ENCODE measurements at regions not wholly inside any gene's neighbourhood (a gene's known extent, or its start where the extent isn't known, plus 50 kb on each side); places are given as distances from the start of the nearest gene placed in this dataset.
"Not testable (repeated sequence)": the region's sequence is repeated elsewhere in the genome, so short reads cannot be mapped to it uniquely, and the experiment has no call there.

- peak overlapping the region in 1 of 3 experiments; percentile 32 for H3K27ac Mint-ChIP-seq
- H3K4me1 Mint-ChIP-seq, result peaks cover 7% of the 10 kb centered on the region
- peaks cover 2% of the 10 kb centered on the region for H3K9me3 Mint-ChIP-seq
- TF ChIP-seq CTCF (IDR thresholded peaks at IDR 0.05; ENCODE audit: unreplicated experiment in 3 of 3), result no peak
- no peak overlapping the region for H3K4me3 Mint-ChIP-seq
- no peaks in the 10 kb centered on the region for H3K36me3 Mint-ChIP-seq (ENCODE audit: low read depth)
- peaks cover 9% of the 10 kb centered on the region for H3K27me3 Mint-ChIP-seq (ENCODE audit: low read depth)
Observed at GRCh38 chr15:58314593-58315216, 117.1 kb upstream of the LIPC start.

- no peaks in the 10 kb centered on the region for H3K27me3 Mint-ChIP-seq (ENCODE audit: low read depth)
- no peak overlapping the region for H3K27ac Mint-ChIP-seq
- no peaks in the 10 kb centered on the region for H3K36me3 Mint-ChIP-seq (ENCODE audit: low read depth)
- H3K4me1 Mint-ChIP-seq, result peaks cover 7% of the 10 kb centered on the region
- H3K9me3 Mint-ChIP-seq, result peaks cover 2% of the 10 kb centered on the region
- no peak for TF ChIP-seq CTCF (IDR thresholded peaks at IDR 0.05; ENCODE audit: unreplicated experiment in 3 of 3)
- H3K4me3 Mint-ChIP-seq, result no peak overlapping the region
Observed at GRCh38 chr15:58318517-58318916, 113.3 kb upstream of the LIPC start.

- no peak overlapping the region for H3K27ac Mint-ChIP-seq
- H3K4me3 Mint-ChIP-seq, result no peak overlapping the region
- H3K4me1 Mint-ChIP-seq, result peaks cover 7% of the 10 kb centered on the region
- peaks cover 6% of the 10 kb centered on the region for H3K9me3 Mint-ChIP-seq
- H3K36me3 Mint-ChIP-seq (ENCODE audit: low read depth), result no peaks in the 10 kb centered on the region
- TF ChIP-seq CTCF (IDR thresholded peaks at IDR 0.05; ENCODE audit: unreplicated experiment in 3 of 3), result no peak
- no peaks in the 10 kb centered on the region for H3K27me3 Mint-ChIP-seq (ENCODE audit: low read depth)
Observed at GRCh38 chr15:58321034-58321433, 110.8 kb upstream of the LIPC start.

- H3K9me3 Mint-ChIP-seq, result peaks cover 17% of the 10 kb centered on the region
- no peak for TF ChIP-seq CTCF (IDR thresholded peaks at IDR 0.05; ENCODE audit: unreplicated experiment in 3 of 3)
Observed at GRCh38 chr15:58322253-58322652, 109.5 kb upstream of the LIPC start.

GRCh38 chr15:58323321-58323720 is 108.5 kb upstream of the LIPC start:
- H3K27me3 Mint-ChIP-seq (ENCODE audit: low read depth); H3K36me3 Mint-ChIP-seq (ENCODE audit: low read depth); H3K4me3 Mint-ChIP-seq; H3K4me1 Mint-ChIP-seq; H3K27ac Mint-ChIP-seq: not testable (repeated sequence)
- peaks cover 17% of the 10 kb centered on the region for H3K9me3 Mint-ChIP-seq

More at GRCh38 chr15:58322253-58322652, 109.5 kb upstream of the LIPC start:
- Mint-ChIP-seq H3K4me3 (no peak overlapping the region), H3K27ac (no peak overlapping the region), H3K27me3 (ENCODE audit: low read depth) (no peaks in the 10 kb centered on the region), H3K36me3 (ENCODE audit: low read depth) (peaks cover 4% of the 10 kb centered on the region), H3K4me1 (peaks cover 5% of the 10 kb centered on the region)

- Mint-ChIP-seq H3K27ac (no peak overlapping the region), H3K4me3 (no peak overlapping the region), H3K4me1 (peaks cover 5% of the 10 kb centered on the region), H3K36me3 (ENCODE audit: low read depth) (peaks cover 4% of the 10 kb centered on the region), H3K27me3 (ENCODE audit: low read depth) (no peaks in the 10 kb centered on the region), H3K9me3 (peaks cover 20% of the 10 kb centered on the region)
- no peak for TF ChIP-seq CTCF (IDR thresholded peaks at IDR 0.05; ENCODE audit: unreplicated experiment in 3 of 3)
Observed at GRCh38 chr15:58324533-58324932, 107.3 kb upstream of the LIPC start.
